OCI-LY7 (cell line): ENCODE measurements at regions not wholly inside any gene's neighbourhood (a gene's known extent, or its start where the extent isn't known, plus 50 kb on each side); places are given as distances from the start of the nearest gene placed in this dataset.

Source experiments
- BruUV-seq: library from RNA; stranded (reverse); fragments of 400-500 nt; replicated peaks from 2 replicates; lab custom pipeline; 2021; lab: Mats Ljungman, UMichigan
- CTCF ChIA-PET: fragments of 300-600 bp; sonication (Branson Sonifier 250); formaldehyde crosslinking; loops from one replicate; lab custom pipeline; 2022; ENCODE audit warnings: antibody characterized with exemption; ENCODE audit not compliant: unreplicated experiment; lab: Charles Lee
- POLR2A ChIA-PET: fragments of 300-600 bp; sonication (Branson Sonifier 250); formaldehyde crosslinking; loops from one replicate; lab custom pipeline; 2022; ENCODE audit warnings: antibody characterized with exemption; lab: Charles Lee
- DNase-seq: peaks from one replicate; pipeline ENCODE4 v3.0.0-alpha.2; 2015; ENCODE audit warnings: low spot score
- H2AFZ ChIP-seq: fragments of 200-600 bp; sonication (generic), shearing (Covaris generic); 2 replicates; pipeline ENCODE4 v1.6.1; 2014; ENCODE audit warnings: mild to moderate bottlenecking, antibody characterized with exemption, low read length, moderate library complexity
- H3K27ac ChIP-seq: fragments of 200-600 bp; sonication (generic); 2 replicates; pipeline ENCODE4 v1.5.1; 2014; ENCODE audit warnings: mixed run types, low read depth, mild to moderate bottlenecking, moderate library complexity, low read length, inconsistent platforms; ENCODE audit not compliant: poor library complexity, severe bottlenecking
- H3K36me3 ChIP-seq: fragments of 200-600 bp; sonication (generic); 2 replicates; pipeline ENCODE4 v1.6.1; 2014; ENCODE audit warnings: mild to moderate bottlenecking, antibody characterized with exemption, low read length, moderate library complexity, mixed read lengths; ENCODE audit not compliant: insufficient read depth
- H3K4me1 ChIP-seq: fragments of 200-600 bp; sonication (generic); 2 replicates; pipeline ENCODE4 v1.5.1; 2014; ENCODE audit warnings: mild to moderate bottlenecking, low read length; ENCODE audit not compliant: insufficient read depth, poor library complexity, severe bottlenecking
- H3K4me2 ChIP-seq: fragments of 200-600 bp; sonication (generic); 2 replicates; pipeline ENCODE4 v1.6.1; 2014; ENCODE audit warnings: mild to moderate bottlenecking, low read length
- H3K4me3 ChIP-seq: fragments of 200-600 bp; sonication (generic); 2 replicates; pipeline ENCODE4 v1.5.1; 2014; ENCODE audit warnings: mild to moderate bottlenecking, low read depth, low read length; ENCODE audit not compliant: poor library complexity, severe bottlenecking
- H3K79me2 ChIP-seq: fragments of 200-600 bp; sonication (generic); 2 replicates; pipeline ENCODE4 v1.6.1; 2016; ENCODE audit warnings: low read depth, mild to moderate bottlenecking, low read length, moderate library complexity, mixed read lengths; ENCODE audit not compliant: insufficient read depth
- H3K9me2 ChIP-seq: fragments of 200-600 bp; sonication (generic); 2 replicates; pipeline ENCODE4 v1.6.1; 2016; ENCODE audit warnings: mild to moderate bottlenecking, low read length, mixed read lengths; ENCODE audit not compliant: insufficient read depth
- H3K9me3 ChIP-seq: fragments of 200-600 bp; sonication (generic); 2 replicates; pipeline ENCODE4 v1.6.1; 2014; ENCODE audit warnings: mild to moderate bottlenecking, mixed run types, low read length, mixed read lengths
- H4K20me1 ChIP-seq: fragments of 200-600 bp; sonication (generic); 2 replicates; pipeline ENCODE4 v1.6.1; 2014; ENCODE audit warnings: mild to moderate bottlenecking, antibody characterized with exemption, low read length, moderate library complexity, mixed read lengths; ENCODE audit not compliant: insufficient read depth
- EZH2phosphoT487 ChIP-seq: fragments of 200-600 bp; sonication (generic); IDR thresholded peaks from 2 replicates; pipeline ENCODE4 v1.6.1; 2018; ENCODE audit warnings: low read depth, borderline replicate concordance, mild to moderate bottlenecking, mixed run types, antibody characterized with exemption, low read length, moderate library complexity, mixed read lengths
- intact Hi-C: fragments of 100-400 bp; cut with micrococcal nuclease; formaldehyde crosslinking; loops from one replicate; pipeline ENCODE4 v1.10.0; 2022; ENCODE audit not compliant: unreplicated experiment
- TF ChIP-seq, protein P1 (sequence below): fragments of 200-600 bp; sonication (generic); conservative IDR thresholded peaks from 2 replicates; pipeline ENCODE4 v1.5.1; 2014; ENCODE audit warnings: mild to moderate bottlenecking, antibody characterized with exemption, low read length, moderate library complexity, mixed read lengths

- DNase-seq, result no peak
- Histone ChIP-seq H3K36me3 (no peaks in the 10 kb centered on the region), H3K4me2 (no peak overlapping the region), H3K9me2 (no peaks in the 10 kb centered on the region), H2AFZ (no peak overlapping the region), H3K4me3 (no peak overlapping the region), H4K20me1 (no peaks in the 10 kb centered on the region), H3K27ac (no peak overlapping the region), H3K79me2 (no peaks in the 10 kb centered on the region), H3K4me1 (no peaks in the 10 kb centered on the region), H3K9me3 (no peaks in the 10 kb centered on the region)
- ChIA-PET POLR2A (interaction anchor here (1.5 kb wide), 1 partner anchor 10 kb away, joined by 3 read pairs; no protein-coding TSS in a partner anchor), CTCF (no interaction called here)
- no TSS peak for BruUV-seq
- intact Hi-C loops, result no loop called here
- TF ChIP-seq, protein P1, sequence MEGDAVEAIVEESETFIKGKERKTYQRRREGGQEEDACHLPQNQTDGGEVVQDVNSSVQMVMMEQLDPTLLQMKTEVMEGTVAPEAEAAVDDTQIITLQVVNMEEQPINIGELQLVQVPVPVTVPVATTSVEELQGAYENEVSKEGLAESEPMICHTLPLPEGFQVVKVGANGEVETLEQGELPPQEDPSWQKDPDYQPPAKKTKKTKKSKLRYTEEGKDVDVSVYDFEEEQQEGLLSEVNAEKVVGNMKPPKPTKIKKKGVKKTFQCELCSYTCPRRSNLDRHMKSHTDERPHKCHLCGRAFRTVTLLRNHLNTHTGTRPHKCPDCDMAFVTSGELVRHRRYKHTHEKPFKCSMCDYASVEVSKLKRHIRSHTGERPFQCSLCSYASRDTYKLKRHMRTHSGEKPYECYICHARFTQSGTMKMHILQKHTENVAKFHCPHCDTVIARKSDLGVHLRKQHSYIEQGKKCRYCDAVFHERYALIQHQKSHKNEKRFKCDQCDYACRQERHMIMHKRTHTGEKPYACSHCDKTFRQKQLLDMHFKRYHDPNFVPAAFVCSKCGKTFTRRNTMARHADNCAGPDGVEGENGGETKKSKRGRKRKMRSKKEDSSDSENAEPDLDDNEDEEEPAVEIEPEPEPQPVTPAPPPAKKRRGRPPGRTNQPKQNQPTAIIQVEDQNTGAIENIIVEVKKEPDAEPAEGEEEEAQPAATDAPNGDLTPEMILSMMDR, result no peak
- no peak for TF ChIP-seq EZH2phosphoT487
Observed at GRCh38 chr4:148770848-148771247, 328.6 kb upstream of the NR3C2 start.

- BruUV-seq, result no TSS peak
- POLR2A ChIA-PET, result no interaction called here
- Histone ChIP-seq H3K36me3 (no peaks in the 10 kb centered on the region), H3K9me3 (no peaks in the 10 kb centered on the region), H3K79me2 (no peaks in the 10 kb centered on the region), H3K4me3 (no peak overlapping the region), H3K9me2 (no peaks in the 10 kb centered on the region), H4K20me1 (no peaks in the 10 kb centered on the region), H2AFZ (no peak overlapping the region), H3K27ac (no peak overlapping the region), H3K4me2 (no peak overlapping the region), H3K4me1 (no peaks in the 10 kb centered on the region)
- DNase-seq, result peak; percentile 3
- CTCF ChIA-PET, result no interaction called here
- no peak for TF ChIP-seq EZH2phosphoT487
- intact Hi-C loops, result no loop called here
Observed at GRCh38 chr4:148770377-148770776, 328.2 kb upstream of the NR3C2 start.

- BruUV-seq, result no TSS peak
- Histone ChIP-seq H3K36me3 (no peaks in the 10 kb centered on the region), H3K4me2 (no peak overlapping the region), H3K27ac (no peak overlapping the region), H3K9me3 (no peaks in the 10 kb centered on the region), H2AFZ (no peak overlapping the region), H4K20me1 (no peaks in the 10 kb centered on the region), H3K79me2 (no peaks in the 10 kb centered on the region), H3K4me1 (no peaks in the 10 kb centered on the region), H3K9me2 (no peaks in the 10 kb centered on the region), H3K4me3 (no peak overlapping the region)
- CTCF ChIA-PET, result no interaction called here
- DNase-seq, result no peak
- intact Hi-C loops, result no loop called here
- POLR2A ChIA-PET, result interaction anchor here (0.7 kb wide), 1 partner anchor 766 kb away, joined by 3 read pairs; no protein-coding TSS in a partner anchor
- TF ChIP-seq, protein P1, result no peak
Observed at GRCh38 chr4:148764720-148765119, 322.5 kb upstream of the NR3C2 start.
